ENCODE measurements at regions not wholly inside any gene's neighbourhood (a gene's known extent, or its start where the extent isn't known, plus 50 kb on each side); places are given as distances from the start of the nearest gene placed in this dataset.

GRCh38 chr17:13442361-13442760 is 159.4 kb downstream of the HS3ST3A1 start:
- H3K4me1 ChIP-seq (replicated peaks in 1 of 2), result peaks cover 10 to 28% of the 10 kb centered on the region in 2 donors

GRCh38 chr17:13441873-13442272 is 159.9 kb downstream of the HS3ST3A1 start:
- no peak overlapping the region for H3K27ac ChIP-seq
- no peak overlapping the region for H3K4me3 ChIP-seq
- peaks cover 10 to 28% of the 10 kb centered on the region in 2 donors for H3K4me1 ChIP-seq (replicated peaks in 1 of 2)
- peak in 1 of 8 experiments; percentile 35 for ATAC-seq (replicated peaks in 6 of 8)
- in situ Hi-C loops (cut with MboI; ENCODE audit: low pct_unique_long_range_greater_than_20kb in 2 of 9, low sequenced_read_pairs in 9 of 9, unreplicated experiment in 9 of 9), result no loop called here
- WGBS, 10 experiments, result 0 to 100% (median 100%) methylated on average over 1 of the region's 1 CpG; no CpG with 5 or more reads in 4 of the 10 experiments

More at GRCh38 chr17:13442361-13442760, 159.4 kb downstream of the HS3ST3A1 start:
- WGBS, 10 experiments, result 46 to 96% (median 76%) methylated on average over 3 to 4 of the region's 4 CpGs; no CpG with 5 or more reads in 2 of the 10 experiments
- peak in 1 of 8 experiments; percentile 14 for ATAC-seq (replicated peaks in 6 of 8)
- in situ Hi-C loops (cut with MboI; ENCODE audit: low pct_unique_long_range_greater_than_20kb in 2 of 9, low sequenced_read_pairs in 9 of 9, unreplicated experiment in 9 of 9), result no loop called here
- H3K27ac ChIP-seq, result no peak overlapping the region
- H3K4me3 ChIP-seq, result no peak overlapping the region

- peaks cover 10 to 28% of the 10 kb centered on the region in 2 donors for H3K4me1 ChIP-seq (replicated peaks in 1 of 2)
- WGBS, 10 experiments, result 0 to 77% (median 45%) methylated on average over 1 to 14 of the region's 17 CpGs; no CpG with 5 or more reads in 1 of the 10 experiments
- no peak overlapping the region for H3K4me3 ChIP-seq
- peak in 5 of 8 experiments; percentile 20 to 74 (median 47) for ATAC-seq (replicated peaks in 6 of 8)
- peak overlapping the region in 1 of 2 donors; percentile 35 for H3K27ac ChIP-seq
- in situ Hi-C loops (cut with MboI; ENCODE audit: low pct_unique_long_range_greater_than_20kb in 2 of 9, low sequenced_read_pairs in 9 of 9, unreplicated experiment in 9 of 9), result no loop called here
Observed at GRCh38 chr17:13437966-13438779, 163.6 kb downstream of the HS3ST3A1 start.

GRCh38 chr17:13435230-13435629 is 166.5 kb downstream of the HS3ST3A1 start:
- WGBS, 10 experiments, result 46 to 100% (median 91%) methylated on average over 2 to 3 of the region's 3 CpGs; no CpG with 5 or more reads in 3 of the 10 experiments
- in situ Hi-C loops (cut with MboI; ENCODE audit: low pct_unique_long_range_greater_than_20kb in 2 of 9, low sequenced_read_pairs in 9 of 9, unreplicated experiment in 9 of 9), result no loop called here
- Histone ChIP-seq H3K4me3 (no peak overlapping the region), H3K4me1 (replicated peaks in 1 of 2) (peaks cover 10% of the 10 kb centered on the region in 2 donors), H3K27ac (no peak overlapping the region)
- no peak for ATAC-seq (replicated peaks in 6 of 8)

GRCh38 chr17:13429201-13429600 is 172.5 kb downstream of the HS3ST3A1 start:
- peak in 7 of 8 experiments; percentile 21 to 97 (median 32) for ATAC-seq (replicated peaks in 6 of 8)
- 0 to 72% (median 20%) methylated on average over 1 to 5 of the region's 5 CpGs; no CpG with 5 or more reads in 4 of the 10 experiments for WGBS, 10 experiments
- Histone ChIP-seq H3K4me3 (no peak overlapping the region), H3K27ac (no peak overlapping the region), H3K4me1 (replicated peaks in 1 of 2) (peaks cover 7 to 10% of the 10 kb centered on the region in 2 donors)
- in situ Hi-C loops (cut with MboI; ENCODE audit: low pct_unique_long_range_greater_than_20kb in 2 of 9, low sequenced_read_pairs in 9 of 9, unreplicated experiment in 9 of 9), result no loop called here

- WGBS, 10 experiments, result 13 to 100% (median 86%) methylated on average over 1 to 2 of the region's 2 CpGs; no CpG with 5 or more reads in 2 of the 10 experiments
- Histone ChIP-seq H3K4me3 (no peak overlapping the region), H3K27ac (no peak overlapping the region), H3K4me1 (replicated peaks in 1 of 2) (peaks cover 7 to 10% of the 10 kb centered on the region in 2 donors)
- peak in 1 of 8 experiments; percentile 20 for ATAC-seq (replicated peaks in 6 of 8)
- in situ Hi-C loops (cut with MboI; ENCODE audit: low pct_unique_long_range_greater_than_20kb in 2 of 9, low sequenced_read_pairs in 9 of 9, unreplicated experiment in 9 of 9), result no loop called here
Observed at GRCh38 chr17:13428611-13429042, 173.1 kb downstream of the HS3ST3A1 start.

GRCh38 chr17:13426991-13427390 is 174.7 kb downstream of the HS3ST3A1 start:
- no peak overlapping the region for H3K27ac ChIP-seq
- no peak overlapping the region for H3K4me3 ChIP-seq
- H3K4me1 ChIP-seq (replicated peaks in 1 of 2), result peaks cover 7 to 10% of the 10 kb centered on the region in 2 donors
- in situ Hi-C loops (cut with MboI; ENCODE audit: low pct_unique_long_range_greater_than_20kb in 2 of 9, low sequenced_read_pairs in 9 of 9, unreplicated experiment in 9 of 9), result no loop called here
- no peak for ATAC-seq (replicated peaks in 6 of 8)

- H3K4me1 ChIP-seq (replicated peaks in 1 of 2), result peaks cover 7 to 10% of the 10 kb centered on the region in 2 donors
- in situ Hi-C loops (cut with MboI; ENCODE audit: low pct_unique_long_range_greater_than_20kb in 2 of 9, low sequenced_read_pairs in 9 of 9, unreplicated experiment in 9 of 9), result no loop called here
- no peak overlapping the region for H3K4me3 ChIP-seq
- WGBS, 10 experiments, result 77 to 100% (median 89%) methylated on average over 1 to 4 of the region's 4 CpGs; no CpG with 5 or more reads in 1 of the 10 experiments
- H3K27ac ChIP-seq, result no peak overlapping the region
- ATAC-seq (replicated peaks in 6 of 8), result no peak
Observed at GRCh38 chr17:13425390-13425789, 176.3 kb downstream of the HS3ST3A1 start.

- 14 to 91% (median 67%) methylated on average over 1 to 2 of the region's 2 CpGs for WGBS, 10 experiments
- no peak for ATAC-seq (replicated peaks in 6 of 8)
- no peak overlapping the region for H3K4me3 ChIP-seq
- in situ Hi-C loops (cut with MboI; ENCODE audit: low pct_unique_long_range_greater_than_20kb in 2 of 9, low sequenced_read_pairs in 9 of 9, unreplicated experiment in 9 of 9), result no loop called here
- no peaks in the 10 kb centered on the region for H3K4me1 ChIP-seq (replicated peaks in 1 of 2)
- no peak overlapping the region for H3K27ac ChIP-seq
Observed at GRCh38 chr17:13421581-13422130, 180.1 kb downstream of the HS3ST3A1 start.

- peak in 7 of 8 experiments; percentile 22 to 88 (median 78) for ATAC-seq (replicated peaks in 6 of 8)
- H3K27ac ChIP-seq, result no peak overlapping the region
- WGBS, 10 experiments, result 40 to 100% (median 95%) methylated on average over 1 to 2 of the region's 2 CpGs
- in situ Hi-C loops (cut with MboI; ENCODE audit: low pct_unique_long_range_greater_than_20kb in 2 of 9, low sequenced_read_pairs in 9 of 9, unreplicated experiment in 9 of 9), result no loop called here
- H3K4me1 ChIP-seq (replicated peaks in 1 of 2), result no peaks in the 10 kb centered on the region
- no peak overlapping the region for H3K4me3 ChIP-seq
Observed at GRCh38 chr17:13420878-13421277, 180.9 kb downstream of the HS3ST3A1 start.

- peak in 1 of 8 experiments; percentile 21 for ATAC-seq (replicated peaks in 6 of 8)
- Histone ChIP-seq H3K4me1 (replicated peaks in 1 of 2) (no peaks in the 10 kb centered on the region), H3K27ac (no peak overlapping the region), H3K4me3 (no peak overlapping the region)
- in situ Hi-C loops (cut with MboI; ENCODE audit: low pct_unique_long_range_greater_than_20kb in 2 of 9, low sequenced_read_pairs in 9 of 9, unreplicated experiment in 9 of 9), result no loop called here
- 83 to 100% (median 100%) methylated on average over 1 of the region's 1 CpG; no CpG with 5 or more reads in 7 of the 10 experiments for WGBS, 10 experiments
Observed at GRCh38 chr17:13420418-13420826, 181.3 kb downstream of the HS3ST3A1 start.

GRCh38 chr17:13419676-13420075 is 182.1 kb downstream of the HS3ST3A1 start:
- Histone ChIP-seq H3K4me1 (replicated peaks in 1 of 2) (no peaks in the 10 kb centered on the region), H3K27ac (no peak overlapping the region), H3K4me3 (no peak overlapping the region)
- ATAC-seq (replicated peaks in 6 of 8), result no peak
- WGBS, 10 experiments, result 76 to 100% (median 93%) methylated on average over 1 to 3 of the region's 6 CpGs; no CpG with 5 or more reads in 5 of the 10 experiments
- in situ Hi-C loops (cut with MboI; ENCODE audit: low pct_unique_long_range_greater_than_20kb in 2 of 9, low sequenced_read_pairs in 9 of 9, unreplicated experiment in 9 of 9), result no loop called here

GRCh38 chr17:13418891-13419290 is 182.8 kb downstream of the HS3ST3A1 start:
- in situ Hi-C loops (cut with MboI; ENCODE audit: low pct_unique_long_range_greater_than_20kb in 2 of 9, low sequenced_read_pairs in 9 of 9, unreplicated experiment in 9 of 9), result no loop called here
- no peaks in the 10 kb centered on the region for H3K4me1 ChIP-seq (replicated peaks in 1 of 2)
- WGBS, 10 experiments, result 40 to 100% (median 75%) methylated on average over 1 to 2 of the region's 2 CpGs; no CpG with 5 or more reads in 2 of the 10 experiments
- H3K4me3 ChIP-seq, result no peak overlapping the region
- H3K27ac ChIP-seq, result no peak overlapping the region
- ATAC-seq (replicated peaks in 6 of 8), result peak in 1 of 8 experiments; percentile 50

Measured in motor neuron (in vitro differentiated cells).